HepG2 (cell line): ENCODE measurements at regions not wholly inside any gene's neighbourhood (a gene's known extent, or its start where the extent isn't known, plus 50 kb on each side); places are given as distances from the start of the nearest gene placed in this dataset.

Source experiments
- ATAC-seq: fragments of 200-7000 bp; cut with Tn5 transposase; 3 replicates; pipeline ENCODE4 v1.9.1; 2020; ENCODE audit warnings: mild to moderate bottlenecking, moderate library complexity
- BruUV-seq: library from RNA; stranded (reverse); fragments of 400-500 nt; replicated peaks from 2 replicates; lab custom pipeline; 2021; lab: Mats Ljungman, UMichigan
- CTCF ChIA-PET: fragments of 300-600 bp; formaldehyde crosslinking; extraction: SDS; loops from one replicate; lab custom pipeline; 2021; ENCODE audit warnings: low total read pairs, inconsistent platforms, low intra/inter-chr PET ratio; lab: Yijun Ruan, JAX
- POLR2A ChIA-PET: fragments of 350-600 bp; sonication (Branson Sonifier 250); formaldehyde crosslinking; loops from one replicate; lab custom pipeline; 2020; ENCODE audit warnings: antibody characterized with exemption, inconsistent platforms; lab: Yijun Ruan, JAX
- DNase-seq: peaks from one replicate; pipeline ENCODE4 v3.0.0-alpha.2; 2015; ENCODE audit warnings: low spot score
- FAIRE-seq: peaks from 3 replicates; lab custom pipeline; 2011; peaks lifted over from hg19 to GRCh38; lab: Jason Lieb, UNC
- H2AFZ ChIP-seq: one replicate; pipeline ENCODE4 v1.6.1; 2011; ENCODE audit warnings: low read length, inconsistent platforms
- H3K27ac ChIP-seq: fragments of 300-600 bp; 3 replicates; pipeline ENCODE4 v1.8.0; 2011; ENCODE audit warnings: mixed run types, mild to moderate bottlenecking, mixed read lengths, low read length, inconsistent platforms; ENCODE audit not compliant: insufficient read depth; ENCODE audit errors: extremely low read length
- H3K27me3 ChIP-seq, 2 experiments: fragments of 200-600 bp in 1 of 2; 2 replicates in 1 of 2; 3 replicates in 1 of 2; pipeline versions ENCODE4 v1.6.0 to v1.8.0; 2011; ENCODE audit warnings: low read length in 2 of 2, mild to moderate bottlenecking in 2 of 2, moderate library complexity in 2 of 2, inconsistent platforms in 1 of 2; ENCODE audit not compliant: insufficient read depth in 2 of 2, control insufficient read depth in 1 of 2
- H3K36me3 ChIP-seq, 2 experiments: fragments of 200-600 bp in 1 of 2; replicated peaks in 1 of 2; 2 replicates in 1 of 2; 3 replicates in 1 of 2; pipeline versions ENCODE4 v1.5.1 to v1.8.0; 2011; ENCODE audit warnings: low read length in 2 of 2, inconsistent platforms in 1 of 2; ENCODE audit not compliant: insufficient read depth in 2 of 2, control insufficient read depth in 1 of 2
- H3K4me1 ChIP-seq: 2 replicates; pipeline ENCODE4 v1.5.1; 2012; ENCODE audit warnings: low read length, inconsistent platforms; ENCODE audit not compliant: insufficient read depth
- H3K4me2 ChIP-seq: 2 replicates; pipeline ENCODE4 v1.6.0; 2011; ENCODE audit warnings: low read depth, low read length, inconsistent platforms
- H3K4me3 ChIP-seq, 3 experiments: fragments of 200-600 bp in 1 of 3; sonication (generic), shearing (Covaris generic) in 1 of 3; replicated peaks in 1 of 3; 2 replicates each; pipeline ENCODE4 v1.5.1; 2011 to 2016; ENCODE audit warnings: low read length in 3 of 3, inconsistent platforms in 2 of 3, low read depth in 2 of 3, mild to moderate bottlenecking in 2 of 3, control low read depth in 1 of 3, mixed read lengths in 1 of 3; ENCODE audit not compliant: insufficient read depth in 1 of 3
- H3K79me2 ChIP-seq: one replicate; pipeline ENCODE4 v1.6.1; 2011; ENCODE audit warnings: low read length, inconsistent platforms; ENCODE audit not compliant: insufficient read depth
- H3K9ac ChIP-seq: 2 replicates; pipeline ENCODE4 v1.6.0; 2011; ENCODE audit warnings: mild to moderate bottlenecking, low read depth, low read length, inconsistent platforms; ENCODE audit not compliant: insufficient read depth
- H3K9me3 ChIP-seq: 2 replicates; pipeline ENCODE4 v1.5.1; 2012; ENCODE audit warnings: mild to moderate bottlenecking, low read length
- H4K20me1 ChIP-seq: 2 replicates; pipeline ENCODE4 v1.6.0; 2011; ENCODE audit warnings: inconsistent platforms, mild to moderate bottlenecking, low read length, moderate library complexity; ENCODE audit not compliant: insufficient read depth
- CEBPB ChIP-seq: IDR thresholded peaks from 2 replicates; pipeline ENCODE4 v1.6.1; 2011; ENCODE audit warnings: low read depth, low read length, improper control_type of control experiment, borderline replicate concordance
- ZNF441 ChIP-seq: sonication (generic); formaldehyde crosslinking; IDR thresholded peaks from 2 replicates; pipeline ENCODE4 v1.7.0; 2021; ENCODE audit warnings: missing genetic modification reagents, borderline replicate concordance
- ZNF788 ChIP-seq: sonication (generic); formaldehyde crosslinking; IDR thresholded peaks from 2 replicates; pipeline ENCODE4 v1.5.0; 2020; ENCODE audit warnings: mild to moderate bottlenecking, missing genetic modification reagents, borderline replicate concordance
- ZNF792 ChIP-seq: IDR thresholded peaks from 2 replicates; pipeline ENCODE4 v1.6.1; 2016
- WGBS: methylation state at CpG from one replicate; pipeline ENCODE4 v1.1.6; 2017; ENCODE audit warnings: low lambda C conversion rate; 5-methylcytosine and 5-hydroxymethylcytosine counted together
- in situ Hi-C: cut with HindIII; loops from 2 replicates; pipeline ENCODE4 v1.10.0; 2017; ENCODE audit warnings: low pct_unique_long_range_greater_than_20kb; ENCODE audit not compliant: extremely low pct_ligation_motif_present
- intact Hi-C: fragments of 100-400 bp; cut with micrococcal nuclease; formaldehyde crosslinking; loops from one replicate; pipeline ENCODE4 v1.10.0; 2022; ENCODE audit not compliant: unreplicated experiment
- TF ChIP-seq, protein P1 (sequence below): sonication (generic); formaldehyde crosslinking; IDR thresholded peaks from 2 replicates; pipeline ENCODE4 v1.8.1; 2022; ENCODE audit warnings: mild to moderate bottlenecking, missing genetic modification reagents

DNA sequence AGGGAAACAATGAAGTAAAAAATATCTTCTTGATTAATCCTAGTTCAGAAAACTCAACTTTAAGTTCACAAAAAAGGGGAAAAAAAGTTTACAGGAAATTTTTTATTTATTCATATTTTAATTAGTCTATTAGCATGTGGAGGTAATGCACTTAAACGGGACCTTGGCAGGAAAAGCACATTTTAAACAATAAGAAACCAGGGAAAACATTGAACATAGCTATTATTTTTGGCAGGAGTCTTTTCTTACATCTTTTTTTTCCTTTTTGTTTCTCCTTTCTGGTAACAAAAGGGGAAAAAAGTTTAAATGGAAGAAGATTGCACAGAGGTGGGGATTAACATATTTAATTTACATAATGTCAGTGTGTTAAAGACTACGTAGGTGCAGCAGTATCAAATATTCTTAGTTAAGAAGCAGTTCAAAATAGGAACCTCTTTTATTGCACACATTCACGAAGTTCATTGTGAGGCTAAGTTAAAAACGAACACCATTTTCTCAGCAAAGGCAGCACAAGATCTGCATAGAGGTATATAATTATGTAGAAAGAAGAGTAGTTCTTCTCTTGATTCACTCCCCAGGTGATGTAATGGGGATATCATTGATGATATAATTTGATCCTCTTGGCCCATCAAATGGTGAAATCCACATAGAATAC, 940.5 kb downstream of the CDH11 start (continued):
- TF ChIP-seq, protein P1, sequence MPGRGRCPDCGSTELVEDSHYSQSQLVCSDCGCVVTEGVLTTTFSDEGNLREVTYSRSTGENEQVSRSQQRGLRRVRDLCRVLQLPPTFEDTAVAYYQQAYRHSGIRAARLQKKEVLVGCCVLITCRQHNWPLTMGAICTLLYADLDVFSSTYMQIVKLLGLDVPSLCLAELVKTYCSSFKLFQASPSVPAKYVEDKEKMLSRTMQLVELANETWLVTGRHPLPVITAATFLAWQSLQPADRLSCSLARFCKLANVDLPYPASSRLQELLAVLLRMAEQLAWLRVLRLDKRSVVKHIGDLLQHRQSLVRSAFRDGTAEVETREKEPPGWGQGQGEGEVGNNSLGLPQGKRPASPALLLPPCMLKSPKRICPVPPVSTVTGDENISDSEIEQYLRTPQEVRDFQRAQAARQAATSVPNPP, result no peak
- TF ChIP-seq ZNF441 (CRISPR knock-in tag), result no peak

DNA sequence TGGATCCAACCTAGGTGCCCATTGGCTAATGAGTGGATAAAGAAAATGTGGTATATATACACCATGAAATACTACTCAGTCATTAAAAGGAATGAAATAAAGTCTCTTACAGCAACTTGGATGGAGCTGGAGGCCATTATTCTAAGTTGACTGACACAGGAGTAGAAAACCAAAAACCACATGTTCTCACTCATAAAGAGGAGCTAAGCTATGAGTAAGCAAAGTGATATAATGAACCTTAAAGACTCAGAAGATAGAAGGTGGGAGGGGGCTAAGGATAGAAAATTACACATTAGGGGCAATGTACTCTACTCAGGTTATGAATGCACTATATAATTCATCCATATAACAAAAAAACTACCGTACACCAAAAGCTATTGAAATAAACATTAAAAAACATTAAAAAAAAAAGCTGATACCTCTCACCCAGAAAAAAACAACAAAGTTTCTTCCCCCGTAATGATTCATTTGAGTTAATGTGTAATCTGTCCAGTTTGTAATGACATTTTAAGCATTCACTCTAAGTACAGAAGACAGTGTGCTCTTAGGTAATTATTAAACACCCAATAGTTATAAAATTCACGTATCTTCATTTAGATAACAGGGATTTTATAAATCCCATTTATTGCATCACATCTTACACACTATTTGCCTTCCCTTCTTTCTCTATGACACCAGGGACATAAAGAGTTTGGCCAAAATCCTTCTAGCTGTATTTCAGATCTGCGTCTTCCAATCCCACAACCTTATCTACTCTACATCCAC, 941.5 kb downstream of the CDH11 start:
- Histone ChIP-seq H3K4me1 (peaks cover 23% of the 10 kb centered on the region), H3K9ac (no peak overlapping the region), H3K9me3 (peaks cover 51% of the 10 kb centered on the region), H3K27me3 (no peaks in the 10 kb centered on the region), H3K79me2 (no peaks in the 10 kb centered on the region), H3K4me2 (no peak overlapping the region), H4K20me1 (no peaks in the 10 kb centered on the region), H2AFZ (no peak overlapping the region), H3K36me3 (no peaks in the 10 kb centered on the region), H3K27ac (no peak overlapping the region), H3K4me3 (no peak overlapping the region)
- TF ChIP-seq ZNF788 (no peak), ZNF792 (CRISPR knock-in tag) (no peak), CEBPB (peak; percentile 28; the same call in 1 of the 2 replicates)
- intact Hi-C loops (loop anchor here (5.0 kb wide), 1 partner anchor 88 kb away; no protein-coding TSS in a partner anchor), in situ Hi-C loops (no loop called here)
- ChIA-PET POLR2A (interaction anchor here (0.6 kb wide), 1 partner anchor 21 kb away, joined by 3 read pairs; no protein-coding TSS in a partner anchor), CTCF (no interaction called here)
- ATAC-seq (no peak), DNase-seq (no peak), FAIRE-seq (no peak)
- WGBS, result 19% methylated on average over 4 of the region's 4 CpGs
- no TSS peak for BruUV-seq
